ENCODE measurements at regions not wholly inside any gene's neighbourhood (a gene's known extent, or its start where the extent isn't known, plus 50 kb on each side); places are given as distances from the start of the nearest gene placed in this dataset.

- ChIA-PET POLR2A (no interaction called here), CTCF (interaction anchor here (1.4 kb wide), 1 partner anchor 136 kb away, joined by 4 read pairs; no protein-coding TSS in a partner anchor)
- no peak overlapping the region for H3K4me3 Mint-ChIP-seq
- no peaks in the 10 kb centered on the region for H3K9me3 Mint-ChIP-seq
- TF ChIP-seq KAT7 (CRISPR knock-in tag; IDR thresholded peaks at IDR 0.05; ENCODE audit: borderline replicate concordance) (no peak), CTCF (IDR thresholded peaks at IDR 0.05) (no peak), ETV6 (CRISPR knock-in tag; IDR thresholded peaks at IDR 0.05) (no peak), OVOL2 (CRISPR knock-in tag; IDR thresholded peaks at IDR 0.05; ENCODE audit: borderline replicate concordance) (no peak), FOXK1 (CRISPR knock-in tag; IDR thresholded peaks at IDR 0.05) (no peak), ZNF138 (CRISPR knock-in tag; conservative IDR thresholded peaks at IDR 0.05) (no peak), ATF1 (CRISPR knock-in tag; IDR thresholded peaks at IDR 0.05) (no peak), USF1 (CRISPR knock-in tag; IDR thresholded peaks at IDR 0.05) (no peak), AR (CRISPR knock-in tag; IDR thresholded peaks at IDR 0.05) (no peak), CBFB (CRISPR knock-in tag; IDR thresholded peaks at IDR 0.05; ENCODE audit: low read depth) (no peak), E2F1 (CRISPR knock-in tag; IDR thresholded peaks at IDR 0.05) (no peak), ZNF232 (CRISPR knock-in tag; IDR thresholded peaks at IDR 0.05) (no peak), PREB (CRISPR knock-in tag; IDR thresholded peaks at IDR 0.05; ENCODE audit: borderline replicate concordance) (no peak), GTF2I (CRISPR knock-in tag; conservative IDR thresholded peaks at IDR 0.05) (no peak), TP53 (CRISPR knock-in tag; IDR thresholded peaks at IDR 0.05) (no peak)
- no peaks in the 10 kb centered on the region for H3K27me3 Mint-ChIP-seq (ENCODE audit: low read depth)
- peaks cover 15% of the 10 kb centered on the region for H3K4me1 Mint-ChIP-seq
- ATAC-seq = no peak
- H3K27ac Mint-ChIP-seq = no peak overlapping the region
- H3K36me3 Mint-ChIP-seq = no peaks in the 10 kb centered on the region
- DNase-seq (ENCODE audit: low spot score) = no peak
Observed at GRCh38 chr2:215692387-215693079, 256.7 kb upstream of the FN1 start.

GRCh38 chr2:215691346-215691745 is 255.5 kb upstream of the FN1 start:
- no peak overlapping the region; the same call in 1 of the 2 replicates for H3K27ac Mint-ChIP-seq
- CTCF ChIA-PET = no interaction called here
- no peak for DNase-seq (ENCODE audit: low spot score)

More at GRCh38 chr2:215691346-215691745, 255.5 kb upstream of the FN1 start:
- ATAC-seq = no peak
- no peak for TF ChIP-seq ZNF121 (CRISPR knock-in tag; IDR thresholded peaks at IDR 0.05)
- no peak for TF ChIP-seq FOXP4 (CRISPR knock-in tag; IDR thresholded peaks at IDR 0.05)
- TF ChIP-seq TEAD4 (CRISPR knock-in tag; IDR thresholded peaks at IDR 0.05) = no peak
- peaks cover 15% of the 10 kb centered on the region for H3K4me1 Mint-ChIP-seq
- no peaks in the 10 kb centered on the region for H3K36me3 Mint-ChIP-seq
- no peaks in the 10 kb centered on the region for H3K27me3 Mint-ChIP-seq (ENCODE audit: low read depth)
- no peak overlapping the region for H3K4me3 Mint-ChIP-seq
- POLR2A ChIA-PET = no interaction called here
- H3K9me3 Mint-ChIP-seq = no peaks in the 10 kb centered on the region
